Sciatic nerve (tissue), 2 donors: ENCODE measurements at regions not wholly inside any gene's neighbourhood (a gene's known extent, or its start where the extent isn't known, plus 50 kb on each side); places are given as distances from the start of the nearest gene placed in this dataset.

ENCODE experiments used
- ATAC-seq: fragments of 200-7000 bp; cut with Tn5 transposase; one replicate; pipeline ENCODE4 v1.9.1; 2020; ENCODE audit warnings: mild to moderate bottlenecking, moderate library complexity
- DNase-seq: peaks from one replicate; pipeline ENCODE4 v3.0.0-alpha.2; 2020; ENCODE audit warnings: low spot score
- intact Hi-C: fragments of 100-400 bp; cut with DNase I; formaldehyde crosslinking; loops from one replicate; pipeline ENCODE4 v1.14.2; 2022
- donor health status: DM: no; HTN: no; CAD: no.
- donor health status: DM: no; HTN: no; CAD: no.

DNA sequence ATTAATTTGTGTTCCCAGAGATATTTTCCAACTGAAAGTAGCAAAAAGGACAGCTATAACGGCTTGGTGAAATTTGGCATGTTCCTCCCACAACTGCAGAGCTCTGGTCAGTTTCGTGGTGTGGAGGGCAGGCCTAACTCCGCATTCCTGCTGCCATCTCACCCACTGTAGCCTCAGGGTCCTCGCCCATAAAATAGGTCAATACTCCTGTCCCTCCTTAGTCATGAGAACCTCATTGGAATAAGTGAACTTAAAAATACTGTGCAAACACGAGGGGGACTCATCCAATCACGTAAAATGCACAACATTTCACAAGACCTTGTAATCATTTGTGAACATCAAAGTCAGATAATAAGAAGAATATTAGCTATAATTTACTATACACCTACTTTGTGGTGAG is 143.5 kb upstream of the NCKAP5 start:
- DNase-seq (no peak), ATAC-seq (no peak)
- intact Hi-C loops: no loop called here

DNA sequence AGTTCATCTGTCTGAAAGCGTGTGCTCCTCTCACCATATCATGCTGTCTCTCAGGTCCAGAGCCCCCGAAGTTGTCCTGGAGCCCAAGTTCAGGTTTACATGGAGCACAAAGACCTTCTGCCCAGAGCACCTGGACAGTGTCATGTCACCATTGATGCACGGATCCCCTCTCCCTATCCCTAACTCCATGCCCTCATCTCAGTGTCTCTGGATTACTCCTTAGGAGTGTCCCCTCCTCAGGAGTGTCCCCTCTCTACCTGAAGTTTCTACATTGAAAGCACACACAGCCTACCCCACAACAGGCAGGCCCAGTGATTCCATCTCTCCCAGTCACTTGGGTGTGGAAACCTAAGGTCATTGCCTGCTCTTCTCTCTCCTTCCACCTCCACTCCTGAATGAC is 144.1 kb upstream of the NCKAP5 start:
- ATAC-seq (peak; percentile 24), DNase-seq (no peak)
- intact Hi-C loops: no loop called here

DNA sequence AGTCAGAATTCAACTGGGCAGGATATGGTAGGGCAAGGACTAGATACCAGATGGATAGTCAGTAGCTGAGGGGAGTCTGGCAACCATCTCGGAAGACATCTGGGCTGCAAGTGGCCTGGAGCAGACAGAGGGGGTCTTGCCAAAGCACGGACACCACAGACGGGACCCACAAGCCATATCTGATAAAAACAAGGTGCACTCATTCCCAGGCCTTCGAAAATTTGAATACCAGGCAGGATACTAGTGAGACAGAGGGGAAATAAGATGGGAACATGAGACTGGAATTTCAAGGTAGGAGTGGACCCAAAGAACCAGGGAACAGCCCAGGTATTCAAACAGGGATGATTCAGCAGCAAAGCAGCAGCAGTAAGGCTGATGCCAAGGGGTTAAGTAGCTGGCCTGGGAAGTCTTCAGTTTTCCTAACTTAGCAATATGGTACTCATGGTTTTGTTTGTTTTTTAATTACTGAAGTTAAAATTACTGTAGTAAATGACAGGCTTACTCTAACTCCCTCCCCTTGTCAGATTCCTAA is 144.9 kb upstream of the NCKAP5 start:
- ATAC-seq: no peak
- DNase-seq: no peak
- intact Hi-C loops: no loop called here

DNA sequence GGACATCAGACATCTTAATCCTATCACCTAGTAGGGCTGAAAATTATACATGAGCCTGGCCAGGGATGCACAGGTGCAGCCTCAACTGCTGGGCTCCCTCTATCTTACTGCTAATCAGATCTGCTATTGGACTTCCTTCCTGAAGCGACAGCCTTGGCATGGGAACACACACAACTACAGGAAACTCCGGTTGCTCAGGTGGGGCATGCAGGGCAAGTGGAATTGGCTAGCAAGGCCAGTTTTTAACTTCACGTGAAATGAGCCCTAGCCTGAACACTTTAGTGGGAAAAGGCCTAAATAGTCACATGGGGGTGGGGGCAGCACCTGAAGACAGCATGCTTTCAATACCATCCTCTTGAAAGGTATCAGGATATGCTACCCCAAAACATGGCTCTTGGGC is 147.9 kb upstream of the NCKAP5 start:
- ATAC-seq (no peak), DNase-seq (no peak)
- intact Hi-C loops: no loop called here

DNA sequence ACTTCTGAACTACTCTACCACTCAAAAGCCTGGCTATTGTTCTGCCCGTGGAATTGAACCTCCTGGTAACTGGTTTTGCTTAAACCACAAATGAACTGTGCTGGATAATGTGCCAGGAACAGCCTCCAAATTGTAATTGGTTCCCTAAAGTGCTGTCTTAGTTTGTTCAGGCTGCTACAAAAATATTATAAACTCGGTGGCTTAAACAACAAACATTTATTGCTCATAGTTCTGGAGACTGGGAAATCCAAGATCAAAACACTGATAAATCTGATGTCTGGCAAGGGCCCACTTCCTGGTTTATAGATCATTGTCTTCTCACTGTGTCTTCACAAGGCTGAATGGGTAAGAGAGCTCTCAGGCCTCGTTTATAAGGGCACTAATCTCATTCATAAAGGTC is 149.2 kb upstream of the NCKAP5 start:
- no peak for ATAC-seq
- intact Hi-C loops: no loop called here
- no peak for DNase-seq

DNA sequence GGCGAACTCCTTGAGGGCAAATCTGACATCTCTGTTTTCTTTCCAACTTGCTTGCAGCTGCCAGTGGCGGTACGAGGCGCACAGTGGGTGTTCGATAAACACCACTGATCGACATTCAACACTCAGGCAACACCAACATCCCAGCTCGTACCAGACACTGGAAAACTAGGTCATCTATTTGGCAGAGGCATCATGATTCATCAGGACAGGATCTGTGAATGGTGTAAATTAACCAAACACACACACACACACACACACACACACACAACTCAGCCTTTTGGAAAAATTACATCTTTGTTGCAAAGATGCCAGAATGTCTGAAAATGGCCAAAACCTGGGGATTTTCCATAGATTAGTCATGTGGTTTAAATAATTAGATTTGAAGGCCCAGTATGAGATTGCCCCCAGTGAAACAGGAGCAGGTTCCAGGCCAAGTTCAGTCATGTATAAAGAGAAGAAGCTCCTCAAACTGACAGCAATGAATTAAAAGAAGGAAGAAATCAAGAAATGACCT is 150.5 kb upstream of the NCKAP5 start:
- ATAC-seq (peak; percentile 28), DNase-seq (no peak)
- intact Hi-C loops: no loop called here

DNA sequence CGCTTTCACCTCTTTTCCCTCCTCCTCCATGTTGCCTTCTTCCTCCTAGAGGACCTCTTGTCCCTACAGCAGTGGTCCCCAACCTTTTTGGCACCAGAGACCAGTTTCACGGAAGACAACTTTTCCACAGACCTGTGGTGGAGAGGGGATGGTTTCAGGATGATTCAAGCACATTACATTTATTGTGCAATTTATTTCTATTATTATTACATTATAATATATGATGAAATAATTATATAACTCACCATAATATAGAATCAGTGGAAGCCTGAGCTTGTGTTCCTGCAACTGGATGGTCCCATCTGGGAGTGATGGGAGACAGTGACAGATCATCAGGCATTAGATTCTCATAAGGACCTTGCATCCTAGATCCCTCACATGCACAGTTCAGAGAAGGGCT is 152.2 kb upstream of the NCKAP5 start:
- DNase-seq (no peak), ATAC-seq (no peak)
- intact Hi-C loops: no loop called here

DNA sequence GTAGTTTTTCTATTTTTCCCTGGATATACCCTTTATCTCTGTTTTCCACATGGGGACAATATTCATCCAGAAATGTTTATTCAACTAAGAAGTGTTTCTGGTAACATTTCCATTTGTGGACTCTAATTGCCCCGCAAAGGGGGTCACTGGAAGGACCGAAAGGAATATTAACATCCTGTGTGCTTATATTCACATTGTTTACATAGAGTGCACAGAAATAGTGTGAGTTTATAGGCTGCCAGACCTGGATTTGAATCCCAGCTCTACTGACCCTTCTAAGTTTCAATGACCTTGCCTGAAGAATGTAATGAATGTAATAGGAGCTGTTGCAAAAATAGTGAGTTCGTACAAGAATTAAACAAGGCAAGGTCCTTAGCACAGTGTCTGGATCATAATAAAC is 152.9 kb upstream of the NCKAP5 start:
- intact Hi-C loops: no loop called here
- no peak for DNase-seq
- ATAC-seq: no peak

DNA sequence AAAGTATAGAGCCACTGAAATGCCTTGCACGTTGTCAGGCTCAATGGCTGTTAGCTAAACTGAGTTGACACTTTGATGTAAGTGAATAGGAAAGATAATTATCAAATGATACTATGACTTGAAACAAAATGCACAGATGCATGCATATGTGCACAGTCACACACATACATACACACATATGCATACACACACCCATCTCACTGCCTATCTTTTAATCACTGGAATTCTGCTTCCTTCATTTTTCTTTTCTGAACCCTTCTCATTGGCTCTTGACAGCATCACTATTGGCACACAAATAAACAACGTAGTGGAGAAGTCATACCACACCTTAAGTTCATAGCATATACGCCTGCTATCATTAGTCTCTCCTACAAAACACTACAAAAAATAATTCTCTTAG is 154.9 kb upstream of the NCKAP5 start:
- DNase-seq (no peak), ATAC-seq (no peak)
- intact Hi-C loops: no loop called here

DNA sequence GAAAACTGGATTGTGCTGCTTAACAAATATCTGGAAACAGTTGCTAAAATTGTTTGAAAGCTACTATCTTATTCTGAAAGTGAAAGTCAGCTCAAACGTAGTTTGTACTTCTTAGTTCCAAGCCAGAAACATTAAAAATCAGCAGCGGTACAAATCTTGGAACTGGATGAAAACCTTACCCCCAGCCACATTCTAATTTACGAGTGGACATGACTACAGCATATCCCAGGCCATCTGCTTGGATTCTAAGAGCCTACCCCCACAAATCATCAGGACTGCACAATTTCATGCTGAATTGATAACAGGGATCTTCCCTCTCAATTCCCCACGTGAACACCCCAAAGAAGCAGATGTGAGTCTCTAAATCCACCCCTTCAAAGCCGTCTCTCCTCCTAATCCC is 158.7 kb upstream of the NCKAP5 start:
- peak; percentile 69 for ATAC-seq
- intact Hi-C loops: no loop called here
- DNase-seq: no peak

DNA sequence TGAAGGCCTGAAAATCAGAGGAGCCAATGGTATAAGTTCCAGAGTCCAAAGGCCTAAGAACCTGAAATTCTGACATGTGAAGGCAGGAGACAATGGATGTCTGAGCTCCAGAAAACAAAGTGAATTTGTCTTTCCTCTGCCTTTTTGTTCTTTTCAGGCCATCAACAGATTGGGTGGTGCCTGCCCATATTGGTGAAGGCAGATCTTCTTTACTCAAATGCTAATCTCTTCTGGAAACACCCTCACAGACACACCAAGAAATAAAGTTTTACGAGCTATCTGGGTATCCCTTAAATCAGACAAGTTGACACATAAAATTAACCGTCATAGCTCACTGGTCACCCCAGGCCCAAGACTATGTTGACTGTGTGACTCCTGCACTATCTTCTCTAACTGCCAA is 163.8 kb upstream of the NCKAP5 start:
- intact Hi-C loops: no loop called here
- no peak for ATAC-seq
- DNase-seq: no peak

DNA sequence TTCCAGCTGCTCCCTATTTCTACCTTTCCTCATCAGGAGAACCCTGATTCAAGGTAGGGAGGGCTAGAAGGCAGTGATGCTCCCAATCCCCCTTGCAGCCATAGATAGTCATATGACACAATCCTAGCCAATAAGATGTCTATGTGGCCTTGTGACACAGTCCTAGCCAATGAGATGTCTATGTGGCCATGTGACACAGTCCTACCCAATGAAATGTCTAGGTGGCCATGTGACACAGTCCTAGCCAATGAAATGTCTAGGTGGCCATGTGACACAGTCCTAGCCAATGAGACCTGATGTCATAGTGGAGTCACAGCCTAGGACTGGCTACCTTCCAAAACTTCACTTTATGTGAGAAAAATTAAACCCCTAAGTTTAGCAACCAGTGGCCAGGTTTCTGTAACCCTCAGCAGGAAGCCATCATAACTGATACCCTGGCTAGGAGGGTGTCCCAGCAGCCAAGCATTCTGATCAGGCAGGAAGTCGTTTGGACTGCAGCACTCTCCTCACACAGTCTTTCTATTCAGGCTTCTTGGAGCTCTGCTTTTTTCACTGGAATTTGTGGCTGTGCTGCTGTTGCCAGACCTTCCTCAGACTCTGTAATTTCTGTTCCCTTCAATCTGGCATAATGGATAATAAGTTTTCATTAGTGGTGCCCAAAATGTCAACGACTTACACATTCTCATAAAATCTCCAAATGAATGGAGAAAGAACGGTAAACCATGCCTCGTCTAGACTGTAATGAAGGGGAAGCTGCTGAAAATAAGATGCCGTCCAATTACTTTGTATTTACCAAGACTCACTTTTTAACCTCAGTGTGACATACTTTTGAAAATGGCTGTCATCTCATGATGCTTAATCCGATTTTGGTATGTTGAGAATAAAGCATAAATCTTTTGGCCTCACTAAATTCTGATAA is 165.0 kb upstream of the NCKAP5 start:
- peak; percentile 65 for ATAC-seq
- no peak for DNase-seq
- intact Hi-C loops: no loop called here

DNA sequence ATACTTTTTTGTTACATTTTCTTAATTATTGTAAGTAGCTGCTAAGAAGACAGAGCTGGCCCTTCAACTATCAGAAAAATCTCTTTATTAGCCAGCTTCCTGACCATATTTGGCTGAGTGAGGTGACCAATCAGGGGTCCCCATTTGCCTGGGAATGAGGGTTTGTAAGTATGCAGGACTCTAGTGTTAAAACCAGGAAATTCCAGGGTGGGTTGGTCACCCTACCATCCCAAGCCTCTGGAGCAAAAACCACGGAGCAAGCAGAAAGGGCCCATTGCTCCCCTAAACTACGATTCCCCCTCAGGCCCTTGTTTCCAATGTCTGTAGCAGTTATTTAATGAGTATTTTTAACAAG is 165.6 kb upstream of the NCKAP5 start:
- ATAC-seq (no peak), DNase-seq (no peak)
- intact Hi-C loops: no loop called here

DNA sequence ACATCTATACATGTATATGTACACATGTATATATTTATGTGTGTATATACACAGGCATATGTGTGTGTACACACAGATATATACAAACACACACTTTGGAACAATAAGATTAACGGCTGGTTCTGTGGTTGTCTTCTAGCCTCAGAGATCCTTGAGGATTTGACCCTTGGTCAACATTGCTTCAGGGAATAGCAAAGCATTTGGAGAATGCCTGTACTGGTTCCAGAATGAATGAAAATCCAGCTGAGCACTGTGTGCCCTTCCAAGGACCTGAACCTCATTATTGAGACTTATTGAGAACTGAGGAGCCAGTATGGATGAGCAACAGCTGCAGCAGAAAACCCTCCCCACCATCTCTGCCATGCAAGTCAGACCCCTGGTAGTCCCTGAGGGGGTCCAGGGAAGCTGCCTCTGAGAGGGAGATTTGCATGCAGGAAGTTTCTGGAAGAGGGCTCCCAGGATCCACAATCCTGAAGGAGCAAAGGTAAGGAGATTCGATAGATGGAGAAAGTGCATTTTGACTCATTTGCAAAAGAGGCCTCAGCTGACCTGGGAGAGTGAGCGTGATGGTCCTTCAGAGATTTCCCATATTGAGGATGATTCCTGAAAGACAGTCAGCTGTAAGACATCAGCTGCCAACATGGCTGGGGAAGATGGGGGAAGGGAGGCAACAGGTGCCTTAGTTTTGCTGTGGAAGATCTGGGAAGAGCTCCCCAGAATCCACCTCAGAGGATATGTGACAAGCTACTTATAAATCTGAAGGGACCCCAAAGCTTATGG is 166.6 kb upstream of the NCKAP5 start:
- ATAC-seq (peak; percentile 79), DNase-seq (no peak)

DNA sequence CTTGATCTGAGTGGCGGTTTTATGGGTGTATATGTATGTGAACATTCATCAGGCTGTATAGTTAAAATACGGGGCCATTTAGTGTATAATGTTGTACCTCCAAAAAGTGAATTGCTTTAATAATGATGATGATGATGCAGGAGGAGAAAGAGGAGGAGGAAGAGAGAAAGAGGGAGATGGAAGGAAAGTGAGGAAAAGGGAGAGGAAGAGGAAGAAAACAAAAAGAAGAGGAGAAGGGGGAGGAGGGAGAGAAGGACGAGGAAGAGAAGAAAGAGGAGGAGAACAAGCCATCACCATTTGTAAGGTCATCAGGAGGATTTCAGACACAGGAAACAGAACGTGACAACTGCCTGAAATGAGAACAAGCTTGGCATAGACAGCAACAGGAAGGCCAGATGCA is 168.4 kb upstream of the NCKAP5 start:
- ATAC-seq (no peak), DNase-seq (no peak)
- intact Hi-C loops: no loop called here

More for the DNA sequence above, 166.6 kb upstream of the NCKAP5 start:
- intact Hi-C loops: no loop called here

DNA sequence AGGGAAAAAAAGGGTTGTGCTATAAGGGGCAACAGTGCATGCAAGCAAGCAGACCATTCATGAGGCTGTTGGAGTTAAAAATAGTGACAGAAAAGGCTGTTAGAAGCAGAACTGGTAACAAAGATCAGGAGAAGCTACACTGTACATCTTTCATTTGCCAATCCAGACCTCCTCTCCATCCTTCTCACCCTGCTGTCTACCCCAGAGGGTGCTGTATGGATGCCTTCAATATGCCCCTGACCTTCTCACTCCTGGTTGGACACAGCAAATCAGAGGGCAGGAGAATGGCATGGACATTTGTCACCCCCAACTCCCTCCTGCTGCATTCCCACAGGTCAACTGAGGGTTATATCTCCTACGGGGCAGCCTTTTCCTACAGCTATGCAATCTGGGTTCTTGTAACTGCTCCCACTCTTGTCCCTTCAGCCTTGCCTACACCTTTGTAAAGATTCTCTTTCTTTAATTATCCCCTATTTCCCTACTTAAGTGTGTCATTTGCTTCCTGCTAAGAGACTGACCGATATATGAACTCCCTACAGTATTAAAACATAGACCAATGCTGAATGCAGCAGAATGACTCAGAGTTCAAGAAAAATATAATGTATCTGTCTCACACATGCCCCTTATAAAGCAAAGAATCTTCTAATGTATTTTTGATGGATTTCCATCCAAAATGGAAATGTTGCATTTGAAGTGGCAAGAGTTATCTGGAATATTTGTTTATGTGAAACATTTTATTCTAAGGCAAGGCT is 169.2 kb upstream of the NCKAP5 start:
- intact Hi-C loops: no loop called here
- ATAC-seq (no peak), DNase-seq (no peak)

DNA sequence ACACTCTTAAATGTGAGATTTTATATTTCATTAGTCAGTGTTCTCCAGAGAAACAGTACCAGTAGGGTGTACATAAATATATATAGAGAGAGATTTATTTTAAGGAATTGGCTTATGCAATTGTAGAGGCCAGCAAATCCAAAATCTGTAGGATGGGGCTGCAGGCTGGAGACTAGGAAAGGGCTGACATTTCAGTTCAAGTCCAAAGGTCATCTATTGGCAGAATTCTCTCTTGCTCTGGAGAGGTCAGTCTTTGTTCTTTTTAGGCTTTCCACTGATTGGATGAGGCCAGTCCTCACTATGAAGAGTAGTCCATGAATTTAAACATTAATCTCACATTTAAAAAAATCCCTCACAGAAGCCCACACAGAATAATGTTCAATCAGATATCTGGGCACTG is 170.8 kb upstream of the NCKAP5 start:
- no peak for ATAC-seq
- DNase-seq: no peak
- intact Hi-C loops: no loop called here

DNA sequence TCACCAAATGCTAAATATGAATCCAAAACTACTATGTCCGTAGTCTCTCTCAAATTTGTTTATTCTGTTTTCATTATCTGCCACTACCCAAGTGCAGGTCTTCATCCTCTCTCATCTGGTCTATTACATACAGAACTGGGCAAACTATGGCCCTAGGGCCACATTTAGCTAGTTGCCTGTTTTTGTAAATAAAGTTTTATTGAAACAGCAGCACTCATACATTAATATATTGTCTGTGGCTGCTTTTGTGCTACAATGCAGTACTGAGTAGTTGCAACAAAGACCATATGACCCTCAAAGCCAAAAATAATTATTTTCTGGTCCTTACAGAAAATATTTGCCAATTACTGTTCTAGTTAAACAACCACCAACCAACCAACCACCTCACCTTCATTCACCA is 172.2 kb upstream of the NCKAP5 start:
- DNase-seq (no peak), ATAC-seq (no peak)
- intact Hi-C loops: no loop called here

DNA sequence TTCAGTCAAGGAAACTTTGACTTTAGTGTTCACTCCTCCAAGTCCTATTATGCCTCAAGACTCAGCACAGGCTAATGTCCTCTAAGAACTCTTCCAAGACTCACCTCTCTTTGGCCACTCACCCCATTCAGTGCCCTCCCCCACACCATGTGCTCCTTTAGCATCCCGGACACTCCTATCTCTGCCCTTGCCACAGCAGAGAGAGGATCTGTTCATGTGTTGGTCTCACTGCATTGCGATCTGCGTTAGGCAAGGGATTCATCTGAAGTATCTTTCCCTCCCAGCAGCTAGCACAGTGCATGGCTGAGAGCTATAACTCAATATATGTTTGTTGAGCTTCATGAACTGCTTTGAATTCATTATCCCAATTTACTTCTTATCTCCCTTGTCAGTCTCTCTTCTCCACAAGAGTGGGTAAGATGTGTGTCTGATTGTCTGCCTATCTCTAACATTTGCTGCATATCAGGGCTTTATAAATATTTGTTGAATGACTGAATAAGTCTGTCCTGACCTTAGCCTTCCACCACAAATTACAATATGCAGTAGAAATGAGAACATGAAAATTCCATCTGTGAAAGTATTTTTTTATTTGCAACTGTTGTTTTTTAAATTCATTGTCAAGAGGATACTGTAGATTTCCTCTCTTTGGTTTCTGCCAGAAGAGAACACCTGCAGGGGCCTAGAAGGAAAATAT is 179.9 kb upstream of the NCKAP5 start:
- intact Hi-C loops: no loop called here
- ATAC-seq (peak; percentile 55), DNase-seq (no peak)
